Parathyroid adenoma (tissue), 2 donors: ENCODE measurements at regions not wholly inside any gene's neighbourhood (a gene's known extent, or its start where the extent isn't known, plus 50 kb on each side); places are given as distances from the start of the nearest gene placed in this dataset.
"Not testable (repeated sequence)": the region's sequence is repeated elsewhere in the genome, so short reads cannot be mapped to it uniquely, and the experiment has no call there.

Source experiments
- H2AFZ ChIP-seq: fragments of 300-600 bp; sonication (generic); one replicate; pipeline ENCODE4 v1.7.0; 2017; ENCODE audit warnings: antibody characterized with exemption, mild to moderate bottlenecking
- H3K27ac ChIP-seq: fragments of 300-600 bp; sonication (generic); one replicate; pipeline ENCODE4 v1.7.0; 2017
- H3K27me3 ChIP-seq: fragments of 300-600 bp; sonication (generic); one replicate; pipeline ENCODE4 v1.7.0; 2017; ENCODE audit warnings: low read length; ENCODE audit not compliant: control insufficient read depth, insufficient read depth
- H3K36me3 ChIP-seq: fragments of 300-600 bp; sonication (generic); one replicate; pipeline ENCODE4 v1.7.0; 2017; ENCODE audit warnings: low read length; ENCODE audit not compliant: control insufficient read depth, insufficient read depth
- H3K4me1 ChIP-seq: fragments of 300-600 bp; sonication (generic); one replicate; pipeline ENCODE4 v1.7.0; 2017; ENCODE audit warnings: control low read depth
- H3K4me2 ChIP-seq: fragments of 300-600 bp; sonication (generic); one replicate; pipeline ENCODE4 v1.7.0; 2017; ENCODE audit warnings: low read length
- H3K4me3 ChIP-seq: fragments of 300-600 bp; sonication (generic); one replicate; pipeline ENCODE4 v1.7.0; 2017; ENCODE audit warnings: low read depth, low read length
- H3K79me2 ChIP-seq: fragments of 300-600 bp; sonication (generic); one replicate; pipeline ENCODE4 v1.7.0; 2017; ENCODE audit warnings: control low read depth
- H3K9ac ChIP-seq: fragments of 300-600 bp; sonication (generic); one replicate; pipeline ENCODE4 v1.7.0; 2017; ENCODE audit warnings: mild to moderate bottlenecking
- H3K9me3 ChIP-seq: fragments of 300-600 bp; sonication (generic); one replicate; pipeline ENCODE4 v1.7.0; 2017; ENCODE audit warnings: low read length; ENCODE audit not compliant: control insufficient read depth
- TF ChIP-seq, protein P1 (sequence below): fragments of 300-600 bp; sonication (generic); IDR thresholded peaks from one replicate; pipeline ENCODE4 v1.7.0; 2017; ENCODE audit warnings: antibody characterized with exemption, mild to moderate bottlenecking
- donor health status: primary hyperparathyroidism.

DNA sequence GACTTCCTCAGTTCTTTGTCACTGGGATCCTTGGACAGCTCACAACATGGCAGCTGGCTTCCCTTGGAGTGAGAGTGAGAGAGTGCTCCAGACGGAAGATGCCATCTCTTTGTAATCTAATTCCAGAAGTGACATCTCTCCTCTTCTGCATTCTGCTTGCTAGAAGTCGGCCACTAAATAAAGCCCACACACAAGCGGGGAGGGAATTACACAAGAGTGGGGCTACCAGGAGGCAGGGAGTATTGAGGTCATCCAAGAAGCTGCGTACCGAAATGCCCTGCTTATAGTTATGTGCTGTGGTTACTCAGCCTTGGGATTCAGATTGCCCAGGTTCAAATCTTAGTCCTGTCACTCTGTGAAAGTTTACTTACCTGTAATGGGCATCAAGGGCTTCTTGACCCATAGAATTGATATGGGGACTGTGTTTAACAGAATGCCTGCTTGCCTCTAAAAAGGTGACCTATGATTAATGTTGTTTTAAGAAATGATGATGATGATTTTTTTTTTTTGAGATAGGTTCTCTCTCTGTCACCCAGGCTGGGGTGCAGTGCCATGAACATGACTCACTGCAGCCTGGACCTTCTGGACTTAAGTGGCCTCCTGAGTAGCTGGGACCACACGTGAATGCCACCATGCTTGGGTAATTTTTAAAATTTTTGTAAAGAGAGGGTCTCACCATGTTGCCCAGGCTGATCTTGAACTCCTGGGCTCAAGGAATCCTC, 120.9 kb upstream of the HS3ST2 start:
- Histone ChIP-seq H3K27ac (no peak overlapping the region), H3K9ac (no peak overlapping the region), H3K4me3 (no peak overlapping the region), H3K36me3 (no peaks in the 10 kb centered on the region), H2AFZ (no peak overlapping the region), H3K9me3 (no peaks in the 10 kb centered on the region), H3K27me3 (no peaks in the 10 kb centered on the region), H3K4me1 (no peaks in the 10 kb centered on the region), H3K4me2 (no peak overlapping the region), H3K79me2 (no peaks in the 10 kb centered on the region)
- TF ChIP-seq, protein P1, sequence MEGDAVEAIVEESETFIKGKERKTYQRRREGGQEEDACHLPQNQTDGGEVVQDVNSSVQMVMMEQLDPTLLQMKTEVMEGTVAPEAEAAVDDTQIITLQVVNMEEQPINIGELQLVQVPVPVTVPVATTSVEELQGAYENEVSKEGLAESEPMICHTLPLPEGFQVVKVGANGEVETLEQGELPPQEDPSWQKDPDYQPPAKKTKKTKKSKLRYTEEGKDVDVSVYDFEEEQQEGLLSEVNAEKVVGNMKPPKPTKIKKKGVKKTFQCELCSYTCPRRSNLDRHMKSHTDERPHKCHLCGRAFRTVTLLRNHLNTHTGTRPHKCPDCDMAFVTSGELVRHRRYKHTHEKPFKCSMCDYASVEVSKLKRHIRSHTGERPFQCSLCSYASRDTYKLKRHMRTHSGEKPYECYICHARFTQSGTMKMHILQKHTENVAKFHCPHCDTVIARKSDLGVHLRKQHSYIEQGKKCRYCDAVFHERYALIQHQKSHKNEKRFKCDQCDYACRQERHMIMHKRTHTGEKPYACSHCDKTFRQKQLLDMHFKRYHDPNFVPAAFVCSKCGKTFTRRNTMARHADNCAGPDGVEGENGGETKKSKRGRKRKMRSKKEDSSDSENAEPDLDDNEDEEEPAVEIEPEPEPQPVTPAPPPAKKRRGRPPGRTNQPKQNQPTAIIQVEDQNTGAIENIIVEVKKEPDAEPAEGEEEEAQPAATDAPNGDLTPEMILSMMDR: no peak

DNA sequence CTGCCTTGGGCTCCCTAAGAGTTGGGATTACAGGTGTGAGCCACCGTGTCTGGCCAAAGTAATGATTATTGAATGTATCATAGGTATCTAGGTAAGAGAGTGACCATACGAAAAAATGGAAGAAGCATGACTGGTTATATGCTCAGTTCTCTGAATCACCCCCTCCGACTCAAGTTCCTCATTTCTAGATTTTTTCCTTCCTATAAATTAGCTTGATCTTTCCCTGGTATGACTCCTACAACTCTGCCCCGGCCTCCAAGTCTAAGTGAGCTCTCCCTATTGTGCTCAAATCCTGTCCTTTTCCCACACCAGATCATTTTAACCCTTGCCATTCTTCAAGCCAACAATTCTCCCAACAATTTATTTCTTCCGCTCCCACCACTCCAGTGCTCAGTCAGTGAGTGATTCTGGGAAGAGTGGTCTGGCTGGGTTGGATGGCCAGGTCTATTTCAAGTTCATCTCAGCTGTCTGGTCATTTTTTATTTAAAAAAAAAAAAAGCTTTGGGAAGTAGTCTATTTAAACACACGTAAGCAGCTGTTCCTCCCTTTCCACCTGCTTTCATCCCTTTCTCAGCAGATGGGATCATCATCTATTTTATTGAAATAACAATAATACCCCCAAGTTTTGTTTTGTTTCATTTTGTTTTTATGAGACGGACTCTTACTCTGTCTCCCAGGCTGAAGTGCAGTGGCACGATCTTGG, 120.2 kb upstream of the HS3ST2 start:
- Histone ChIP-seq H3K79me2 (no peaks in the 10 kb centered on the region), H3K9ac (no peak overlapping the region), H3K27ac (no peak overlapping the region), H2AFZ (no peak overlapping the region), H3K4me3 (no peak overlapping the region), H3K4me2 (no peak overlapping the region), H3K36me3 (no peaks in the 10 kb centered on the region), H3K4me1 (no peaks in the 10 kb centered on the region), H3K9me3 (no peaks in the 10 kb centered on the region), H3K27me3 (no peaks in the 10 kb centered on the region)
- TF ChIP-seq, protein P1: no peak

DNA sequence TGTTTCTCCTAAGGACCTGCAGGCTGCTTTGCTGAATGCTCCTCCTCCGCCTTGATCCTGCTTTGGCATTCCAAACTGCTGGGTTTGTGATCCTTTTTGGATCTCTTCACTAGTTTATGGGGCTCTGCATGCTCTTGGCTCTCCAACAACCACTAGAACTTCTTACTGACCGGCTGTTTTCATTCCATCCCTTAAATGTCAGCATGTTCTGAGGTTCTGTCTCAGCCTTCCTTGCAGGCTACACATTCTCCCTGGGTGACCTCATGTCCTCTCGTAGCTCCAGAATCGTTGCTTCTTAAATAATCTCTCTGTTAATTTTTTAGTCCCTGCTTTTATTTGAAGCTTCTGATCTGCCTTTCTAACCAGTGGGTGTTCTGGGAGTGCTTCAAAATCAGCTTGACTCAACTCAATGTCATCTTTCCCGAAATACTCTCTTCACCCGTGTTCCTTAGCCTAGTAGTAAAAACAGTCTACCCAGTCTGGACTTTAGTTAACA, 119.0 kb upstream of the HS3ST2 start:
- H3K4me3 ChIP-seq: no peak overlapping the region
- H2AFZ ChIP-seq: no peak overlapping the region
- no peaks in the 10 kb centered on the region for H3K36me3 ChIP-seq
- no peaks in the 10 kb centered on the region for H3K4me1 ChIP-seq
- no peaks in the 10 kb centered on the region for H3K9me3 ChIP-seq
- no peak overlapping the region for H3K27ac ChIP-seq
- no peak overlapping the region for H3K9ac ChIP-seq
- no peaks in the 10 kb centered on the region for H3K79me2 ChIP-seq
- no peak overlapping the region for H3K4me2 ChIP-seq
- TF ChIP-seq, protein P1: no peak
- no peaks in the 10 kb centered on the region for H3K27me3 ChIP-seq

DNA sequence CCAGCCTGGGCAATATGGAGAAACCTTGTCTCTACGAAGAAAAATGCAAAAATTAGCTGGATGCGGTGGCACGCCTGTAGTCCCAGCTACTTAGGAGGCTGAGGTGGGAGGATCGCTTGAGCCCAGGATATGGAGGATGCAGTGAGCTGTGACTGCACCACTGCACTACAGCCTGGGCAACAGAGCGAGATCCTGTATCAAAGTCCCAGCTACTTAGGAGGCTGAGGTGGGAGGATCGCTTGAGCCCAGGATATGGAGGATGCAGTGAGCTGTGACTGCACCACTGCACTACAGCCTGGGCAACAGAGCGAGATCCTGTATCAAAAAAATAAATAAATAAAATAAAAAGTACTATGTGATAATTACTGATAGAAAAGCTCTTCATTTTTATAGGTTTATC, 118.2 kb upstream of the HS3ST2 start:
- not testable (repeated sequence) for H2AFZ ChIP-seq, H3K4me2 ChIP-seq, H3K36me3 ChIP-seq, H3K27ac ChIP-seq, H3K9ac ChIP-seq, H3K4me3 ChIP-seq, H3K9me3 ChIP-seq, H3K79me2 ChIP-seq, H3K4me1 ChIP-seq, H3K27me3 ChIP-seq

DNA sequence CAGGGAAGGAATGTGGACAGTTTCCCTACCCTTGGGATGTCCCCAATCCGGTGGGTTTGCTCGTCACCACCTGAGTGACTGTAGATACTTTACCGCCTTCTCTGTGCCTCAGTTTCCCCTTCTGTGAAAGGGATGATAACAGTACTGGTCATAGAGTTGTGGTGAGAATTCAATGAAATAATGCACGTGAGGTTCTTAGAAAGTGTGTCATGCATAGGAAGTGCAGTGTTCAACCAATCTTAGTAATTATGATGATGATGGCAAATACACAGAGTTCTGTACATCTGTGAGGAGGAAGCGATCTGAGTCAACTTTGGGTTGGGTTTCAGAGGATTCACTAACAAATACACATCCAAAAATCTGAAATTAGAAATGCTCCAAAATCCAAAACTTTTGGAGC, 114.6 kb upstream of the HS3ST2 start:
- TF ChIP-seq, protein P1: no peak
- no peaks in the 10 kb centered on the region for H3K79me2 ChIP-seq
- H3K4me1 ChIP-seq: no peaks in the 10 kb centered on the region
- H3K9ac ChIP-seq: no peak overlapping the region
- H3K9me3 ChIP-seq: no peaks in the 10 kb centered on the region
- H2AFZ ChIP-seq: no peak overlapping the region
- H3K27ac ChIP-seq: no peak overlapping the region
- no peaks in the 10 kb centered on the region for H3K27me3 ChIP-seq
- H3K4me2 ChIP-seq: no peak overlapping the region
- H3K36me3 ChIP-seq: no peaks in the 10 kb centered on the region
- H3K4me3 ChIP-seq: no peak overlapping the region
